Activated CD4-positive, CD25-positive, alpha-beta regulatory T cell treated with anti-CD3 and anti-CD28 coated beads, Interleukin-2, amount 50 U/mL, for 24 hours (primary cell): ENCODE measurements at regions not wholly inside any gene's neighbourhood (a gene's known extent, or its start where the extent isn't known, plus 50 kb on each side); places are given as distances from the start of the nearest gene placed in this dataset.

Source experiments
- ATAC-seq, 2 donors: fragments of 150-1000 bp; cut with Tn5 transposase; one replicate each; pipeline ENCODE4 v1.10.0; 2021; ENCODE audit warnings: mild to moderate bottlenecking in 1 of 2, moderate library complexity in 1 of 2

DNA sequence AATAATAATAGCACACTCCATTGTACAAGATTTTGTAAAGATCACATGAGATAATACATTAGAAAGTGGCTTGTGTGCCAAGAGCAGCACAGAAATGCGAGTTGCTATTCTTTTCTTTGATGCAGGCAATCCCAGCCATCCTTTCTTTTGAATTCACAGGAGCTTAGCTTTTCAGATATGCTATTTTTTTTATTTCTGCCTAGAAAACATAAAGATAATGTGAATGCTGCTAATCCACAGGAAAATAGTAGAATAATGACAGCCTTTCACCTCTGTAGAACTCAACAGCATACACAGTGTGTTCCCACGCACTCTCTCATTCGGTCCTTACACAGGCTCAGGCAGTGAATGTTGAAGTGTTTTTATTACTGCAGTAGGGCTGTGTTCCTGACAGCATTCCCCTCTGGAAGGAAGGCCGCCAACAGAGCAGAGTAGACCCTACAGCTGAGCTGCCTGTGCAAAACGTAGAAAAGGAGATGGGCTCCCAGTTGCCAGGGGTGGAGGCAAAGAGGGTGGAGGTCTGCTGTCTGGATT, 138.8 kb upstream of the TAPT1 start:
- no peak for ATAC-seq

- no peak for ATAC-seq
Measured at GRCh38 chr4:16360694-16361262, 134.5 kb upstream of the TAPT1 start.

DNA sequence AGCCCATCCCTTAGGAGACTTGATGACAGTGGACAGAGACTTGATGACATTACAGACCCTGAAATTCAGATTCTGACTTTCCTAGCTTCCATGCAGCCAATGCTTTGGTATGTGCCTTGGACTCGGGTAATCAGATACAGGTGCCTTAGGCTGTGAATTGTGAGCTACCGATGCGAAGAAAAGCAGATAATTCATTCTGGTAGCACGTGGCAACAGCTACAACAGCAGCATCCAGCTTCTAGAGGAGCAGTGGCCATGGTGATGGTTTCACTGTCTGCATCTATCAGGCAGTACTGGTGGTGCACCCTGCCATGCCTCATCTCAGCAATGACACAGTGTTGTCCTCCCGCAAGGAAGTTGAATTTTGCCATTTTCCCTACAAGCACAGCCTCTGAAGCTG, 126.9 kb upstream of the TAPT1 start:
- ATAC-seq = no peak

- ATAC-seq = no peak
Measured at GRCh38 chr4:16351161-16351560, 124.9 kb upstream of the TAPT1 start.

DNA sequence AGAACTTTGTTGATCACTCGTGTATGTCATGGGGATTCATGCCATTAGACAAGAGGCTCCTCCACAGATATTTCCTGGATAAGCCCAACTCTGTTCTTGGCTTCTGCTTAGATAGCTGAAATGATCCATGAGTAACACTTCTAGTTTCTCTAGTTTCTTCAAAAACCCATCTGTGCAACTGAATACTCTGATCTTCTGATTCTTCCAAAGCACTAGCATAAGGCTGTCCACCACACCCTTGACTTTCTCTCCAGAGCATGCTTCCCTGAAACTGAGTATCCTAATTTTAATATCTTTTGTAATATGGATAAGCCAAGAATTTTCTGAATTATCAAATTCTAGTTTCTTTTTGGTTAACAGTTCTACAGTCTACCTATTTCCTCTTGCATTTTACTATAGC, 118.6 kb upstream of the TAPT1 start:
- ATAC-seq = no peak

- ATAC-seq = no peak
Measured at GRCh38 chr4:16337936-16338335, 111.7 kb upstream of the TAPT1 start.

DNA sequence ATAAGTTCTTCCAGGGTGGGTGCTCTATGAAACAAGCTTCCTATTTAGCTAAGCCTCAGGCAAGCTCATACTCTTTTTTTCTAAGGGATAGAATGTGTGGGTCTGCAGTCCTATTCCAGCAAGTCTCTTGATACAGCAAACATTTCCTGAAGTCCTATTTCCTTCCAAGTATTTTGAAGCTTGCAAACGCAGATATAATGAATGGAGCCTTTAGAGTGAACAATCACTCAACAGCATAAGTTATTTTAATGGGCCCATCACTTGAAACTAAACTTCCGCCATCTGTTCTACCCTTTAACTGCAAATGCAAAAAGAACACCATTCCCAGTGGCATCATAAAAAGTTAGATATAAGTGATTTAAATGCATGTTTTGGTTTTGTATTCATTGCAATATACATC, 108.3 kb upstream of the TAPT1 start:
- no peak for ATAC-seq

DNA sequence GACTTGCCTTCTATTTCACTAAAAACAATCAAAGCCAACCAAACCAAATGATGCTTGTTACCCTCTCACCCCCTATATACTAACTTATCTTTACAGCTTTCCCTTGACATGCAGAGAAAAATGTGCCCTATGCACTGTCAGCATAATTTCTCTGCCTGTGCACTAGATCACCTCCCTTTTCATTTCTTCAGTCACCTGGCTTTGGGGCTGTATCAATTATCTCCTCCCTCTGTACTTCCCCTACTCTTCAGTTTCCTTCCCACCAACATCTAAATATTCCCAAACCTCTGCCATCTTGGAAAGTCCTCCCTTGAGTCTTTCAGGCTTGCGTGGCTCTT, 103.5 kb upstream of the TAPT1 start:
- no peak for ATAC-seq

- no peak for ATAC-seq
Measured at GRCh38 chr4:16329125-16329796, 103.0 kb upstream of the TAPT1 start.

GRCh38 chr4:16322183-16322582, 95.9 kb upstream of the TAPT1 start:
- ATAC-seq = no peak

DNA sequence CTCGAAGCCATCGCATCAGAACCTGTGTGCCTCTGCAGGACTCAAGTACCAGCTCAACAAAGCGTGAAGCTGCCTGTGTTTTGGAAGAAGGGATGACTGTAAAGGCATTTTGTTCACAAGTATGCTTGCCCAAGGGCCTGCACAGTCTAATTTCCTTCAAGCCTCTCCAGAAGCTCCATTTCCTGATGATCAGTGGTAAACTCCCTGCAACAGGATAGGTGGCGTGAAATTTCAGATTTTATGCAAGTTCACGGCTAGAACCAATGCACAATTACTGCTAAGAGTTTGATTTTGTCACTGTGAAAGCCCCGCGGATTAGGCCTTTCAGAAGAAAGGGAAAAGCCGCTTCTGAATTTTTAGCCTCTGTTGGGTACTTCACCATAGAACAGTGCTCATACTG, 89.2 kb upstream of the TAPT1 start:
- no peak for ATAC-seq

- no peak for ATAC-seq
Measured at GRCh38 chr4:16310606-16311005, 84.3 kb upstream of the TAPT1 start.

DNA sequence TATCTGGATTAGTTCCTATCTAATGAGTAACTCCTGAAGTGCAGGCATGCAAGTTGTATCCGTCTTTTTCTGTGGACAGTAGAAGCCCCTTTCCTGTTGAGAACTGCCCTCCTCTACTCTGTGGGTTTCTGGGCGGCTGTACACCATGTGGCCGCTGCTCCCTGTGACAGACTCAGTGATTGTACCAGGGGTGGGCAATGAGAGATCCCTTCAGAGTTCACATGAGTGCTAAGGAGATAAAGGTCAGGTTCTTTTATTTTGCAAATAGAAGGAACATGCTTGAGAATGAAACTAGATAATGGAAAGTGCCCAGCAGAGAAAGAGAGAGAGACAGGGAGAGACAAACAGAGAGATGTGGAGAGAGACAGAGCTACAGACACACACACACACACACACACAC, 76.4 kb upstream of the TAPT1 start:
- ATAC-seq = no peak

DNA sequence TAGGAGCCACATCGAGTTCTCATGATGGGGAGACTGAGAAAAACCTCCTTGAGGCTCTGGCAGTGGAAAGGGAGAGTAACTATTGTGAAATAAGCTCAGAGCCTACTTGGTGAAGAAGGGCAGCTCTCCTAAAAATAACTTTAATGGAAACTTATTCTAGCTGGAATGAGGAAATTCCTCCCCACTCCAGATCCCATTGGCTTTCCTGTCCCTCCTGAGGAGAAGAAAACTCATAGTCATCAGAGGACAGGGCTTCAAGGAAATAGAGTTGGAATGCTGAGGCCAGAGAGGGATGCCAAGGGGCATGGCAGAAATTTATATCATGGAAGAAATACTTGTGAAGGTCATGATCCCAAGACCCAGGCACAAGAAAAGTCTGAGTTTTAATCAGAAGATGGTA, 70.7 kb upstream of the TAPT1 start:
- no peak for ATAC-seq

GRCh38 chr4:16294455-16294854, 68.2 kb upstream of the TAPT1 start:
- no peak for ATAC-seq

GRCh38 chr4:16293210-16293838, 67.1 kb upstream of the TAPT1 start:
- no peak for ATAC-seq

- ATAC-seq = no peak
Measured at GRCh38 chr4:16292585-16292984, 66.3 kb upstream of the TAPT1 start.

DNA sequence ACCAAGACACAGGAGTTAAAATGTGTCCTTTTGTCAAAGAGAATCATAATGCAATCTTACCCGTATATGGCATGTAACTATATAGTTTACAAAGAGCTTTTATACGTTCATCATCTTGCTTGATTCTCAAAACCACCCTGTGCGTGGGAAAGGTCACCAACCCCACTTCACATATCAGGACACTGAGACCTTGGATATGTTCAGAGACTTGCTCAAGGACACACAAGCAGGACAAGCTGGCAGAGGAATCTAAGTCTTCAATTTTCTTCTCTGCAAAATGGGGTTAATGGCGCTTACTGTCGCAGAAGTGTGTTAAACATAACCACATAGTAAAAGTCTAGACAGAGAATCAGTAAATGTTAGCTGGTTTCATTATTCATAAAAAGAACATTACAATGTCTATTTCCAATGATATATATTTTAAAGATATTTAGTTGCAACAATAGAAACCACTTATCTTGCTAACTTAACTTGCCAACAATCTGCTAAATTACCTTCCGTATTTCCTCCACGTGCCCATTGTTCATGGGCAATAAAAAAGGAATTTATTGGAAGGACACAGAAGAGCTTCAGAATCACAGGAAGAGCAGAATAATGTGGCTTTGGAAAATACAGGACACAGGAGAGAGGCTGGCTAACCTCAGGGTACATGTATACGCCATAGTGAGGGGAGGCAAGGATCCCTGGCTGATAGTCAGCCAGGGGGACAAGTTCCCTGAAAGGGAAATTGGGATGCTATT, 64.6 kb upstream of the TAPT1 start:
- ATAC-seq = no peak

- no peak for ATAC-seq
Measured at GRCh38 chr4:16289897-16290554, 63.8 kb upstream of the TAPT1 start.

GRCh38 chr4:16284050-16284449, 57.8 kb upstream of the TAPT1 start:
- no peak for ATAC-seq

DNA sequence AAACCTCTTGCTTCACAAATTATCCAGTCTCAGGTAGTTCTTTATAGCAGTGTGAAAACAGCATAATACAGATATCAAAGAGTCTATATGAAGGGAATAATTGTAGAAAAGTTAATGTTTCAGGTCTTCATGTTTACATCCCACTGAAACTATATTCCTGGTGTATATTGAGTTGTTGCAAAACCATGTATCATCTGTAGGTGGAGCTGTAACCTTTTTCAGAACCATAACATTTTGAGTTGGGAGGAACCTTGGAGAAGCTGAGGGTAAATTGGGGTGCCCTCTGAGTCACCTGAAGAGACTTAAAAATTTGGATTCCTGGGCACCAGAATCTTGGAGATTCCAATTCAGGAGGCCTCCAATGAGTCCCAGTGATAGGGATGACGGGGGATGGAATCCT, 51.9 kb upstream of the TAPT1 start:
- ATAC-seq = no peak
